Astrocyte (in vitro differentiated cells and primary cell): ENCODE measurements at regions not wholly inside any gene's neighbourhood (a gene's known extent, or its start where the extent isn't known, plus 50 kb on each side); places are given as distances from the start of the nearest gene placed in this dataset.

Experiments
- DNase-seq: peaks from one replicate; pipeline ENCODE4 v3.0.0-alpha.2; 2010; ENCODE audit warnings: low read depth
- FAIRE-seq: peaks from 2 replicates; lab custom pipeline; 2011; peaks lifted over from hg19 to GRCh38; lab: Jason Lieb, UNC
- H2AFZ ChIP-seq: 2 replicates; pipeline ENCODE4 v1.6.0; 2012; ENCODE audit warnings: low read depth, low read length, inconsistent platforms
- H3K27ac ChIP-seq: 2 replicates; pipeline ENCODE4 v1.5.1; 2011; ENCODE audit warnings: low read depth, low read length, inconsistent platforms
- H3K27me3 ChIP-seq: 2 replicates; pipeline ENCODE4 v1.6.0; 2011; ENCODE audit warnings: low read length, inconsistent platforms; ENCODE audit not compliant: insufficient read depth
- H3K36me3 ChIP-seq: 2 replicates; pipeline ENCODE4 v1.5.1; 2011; ENCODE audit warnings: low read length, inconsistent platforms; ENCODE audit not compliant: insufficient read depth
- H3K4me1 ChIP-seq: 2 replicates; pipeline ENCODE4 v1.5.1; 2011; ENCODE audit warnings: low read length, inconsistent platforms; ENCODE audit not compliant: insufficient read depth
- H3K4me2 ChIP-seq: 2 replicates; pipeline ENCODE4 v1.6.0; 2012; ENCODE audit warnings: low read length, inconsistent platforms
- H3K4me3 ChIP-seq: 2 replicates; pipeline ENCODE4 v1.5.1; 2011; ENCODE audit warnings: low read depth, mild to moderate bottlenecking, low read length, inconsistent platforms; ENCODE audit not compliant: insufficient read depth
- H3K79me2 ChIP-seq: 2 replicates; pipeline ENCODE4 v1.6.0; 2012; ENCODE audit warnings: mild to moderate bottlenecking, low read length, inconsistent platforms; ENCODE audit not compliant: insufficient read depth
- H3K9ac ChIP-seq: 2 replicates; pipeline ENCODE4 v1.6.0; 2012; ENCODE audit warnings: mild to moderate bottlenecking, low read length, inconsistent platforms
- H3K9me3 ChIP-seq: 2 replicates; pipeline ENCODE4 v1.5.1; 2012; ENCODE audit warnings: low read depth, mild to moderate bottlenecking, low read length, inconsistent platforms; ENCODE audit not compliant: insufficient read depth
- H4K20me1 ChIP-seq: 2 replicates; pipeline ENCODE4 v1.6.0; 2012; ENCODE audit warnings: low read length, inconsistent platforms; ENCODE audit not compliant: insufficient read depth
- H3K27ac Mint-ChIP-seq: one replicate; pipeline ENCODE4 v1.8.0; 2021; ENCODE audit warnings: mild to moderate bottlenecking, mixed read lengths; ENCODE audit not compliant: unreplicated experiment
- H3K27me3 Mint-ChIP-seq: one replicate; pipeline ENCODE4 v1.8.0; 2021; ENCODE audit warnings: low read depth, mixed read lengths; ENCODE audit not compliant: unreplicated experiment
- H3K36me3 Mint-ChIP-seq: one replicate; pipeline ENCODE4 v1.8.0; 2021; ENCODE audit warnings: low read depth, mixed read lengths; ENCODE audit not compliant: unreplicated experiment
- H3K4me1 Mint-ChIP-seq: one replicate; pipeline ENCODE4 v1.8.0; 2021; ENCODE audit warnings: low read depth, mixed read lengths; ENCODE audit not compliant: unreplicated experiment
- H3K4me3 Mint-ChIP-seq: one replicate; pipeline ENCODE4 v1.8.0; 2021; ENCODE audit warnings: mild to moderate bottlenecking, moderate library complexity, mixed read lengths; ENCODE audit not compliant: unreplicated experiment
- H3K9me3 Mint-ChIP-seq: one replicate; pipeline ENCODE4 v1.8.0; 2021; ENCODE audit warnings: mild to moderate bottlenecking, mixed read lengths; ENCODE audit not compliant: unreplicated experiment
- EZH2 ChIP-seq: IDR thresholded peaks from 2 replicates; pipeline ENCODE4 v1.6.1; 2012; ENCODE audit warnings: mild to moderate bottlenecking, low read length, inconsistent platforms; ENCODE audit not compliant: insufficient read depth
- TF ChIP-seq, protein P1 (sequence below): IDR thresholded peaks from 2 replicates; pipeline ENCODE4 v1.5.1; 2011; ENCODE audit warnings: low read depth, mild to moderate bottlenecking, inconsistent platforms, low read length, moderate library complexity; ENCODE audit not compliant: insufficient read depth

GRCh38 chr4:95638920-95639501 lies 90.2 kb upstream of the UNC5C start:
- no peaks in the 10 kb centered on the region for H4K20me1 ChIP-seq
- no peaks in the 10 kb centered on the region for H3K9me3 ChIP-seq
- Mint-ChIP-seq H3K9me3 (no peaks in the 10 kb centered on the region), H3K27ac (no peak overlapping the region), H3K36me3 (no peaks in the 10 kb centered on the region), H3K4me3 (no peak overlapping the region), H3K4me1 (no peaks in the 10 kb centered on the region), H3K27me3 (no peaks in the 10 kb centered on the region)
- H3K27me3 ChIP-seq, result no peaks in the 10 kb centered on the region
- no peaks in the 10 kb centered on the region for H3K4me1 ChIP-seq
- no peak overlapping the region for H3K27ac ChIP-seq
- H2AFZ ChIP-seq, result no peak overlapping the region
- DNase-seq, result no peak
- H3K4me2 ChIP-seq, result no peak overlapping the region
- no peaks in the 10 kb centered on the region for H3K36me3 ChIP-seq
- H3K9ac ChIP-seq, result no peak overlapping the region
- H3K79me2 ChIP-seq, result no peaks in the 10 kb centered on the region
- no peak for FAIRE-seq
- H3K4me3 ChIP-seq, result no peak overlapping the region
- TF ChIP-seq EZH2, result no peak
- TF ChIP-seq, protein P1, sequence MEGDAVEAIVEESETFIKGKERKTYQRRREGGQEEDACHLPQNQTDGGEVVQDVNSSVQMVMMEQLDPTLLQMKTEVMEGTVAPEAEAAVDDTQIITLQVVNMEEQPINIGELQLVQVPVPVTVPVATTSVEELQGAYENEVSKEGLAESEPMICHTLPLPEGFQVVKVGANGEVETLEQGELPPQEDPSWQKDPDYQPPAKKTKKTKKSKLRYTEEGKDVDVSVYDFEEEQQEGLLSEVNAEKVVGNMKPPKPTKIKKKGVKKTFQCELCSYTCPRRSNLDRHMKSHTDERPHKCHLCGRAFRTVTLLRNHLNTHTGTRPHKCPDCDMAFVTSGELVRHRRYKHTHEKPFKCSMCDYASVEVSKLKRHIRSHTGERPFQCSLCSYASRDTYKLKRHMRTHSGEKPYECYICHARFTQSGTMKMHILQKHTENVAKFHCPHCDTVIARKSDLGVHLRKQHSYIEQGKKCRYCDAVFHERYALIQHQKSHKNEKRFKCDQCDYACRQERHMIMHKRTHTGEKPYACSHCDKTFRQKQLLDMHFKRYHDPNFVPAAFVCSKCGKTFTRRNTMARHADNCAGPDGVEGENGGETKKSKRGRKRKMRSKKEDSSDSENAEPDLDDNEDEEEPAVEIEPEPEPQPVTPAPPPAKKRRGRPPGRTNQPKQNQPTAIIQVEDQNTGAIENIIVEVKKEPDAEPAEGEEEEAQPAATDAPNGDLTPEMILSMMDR, result no peak

GRCh38 chr4:95637043-95637600 lies 88.3 kb upstream of the UNC5C start:
- no peaks in the 10 kb centered on the region for H3K27me3 ChIP-seq

More at GRCh38 chr4:95637043-95637600, 88.3 kb upstream of the UNC5C start:
- Mint-ChIP-seq H3K27me3 (no peaks in the 10 kb centered on the region), H3K27ac (no peak overlapping the region), H3K9me3 (no peaks in the 10 kb centered on the region), H3K4me3 (no peak overlapping the region), H3K36me3 (no peaks in the 10 kb centered on the region), H3K4me1 (no peaks in the 10 kb centered on the region)
- no peaks in the 10 kb centered on the region for H4K20me1 ChIP-seq
- H3K79me2 ChIP-seq, result no peaks in the 10 kb centered on the region
- no peak overlapping the region for H3K27ac ChIP-seq
- DNase-seq (peak; percentile 3), FAIRE-seq (no peak)
- no peak overlapping the region for H3K9ac ChIP-seq
- no peak overlapping the region for H3K4me3 ChIP-seq
- no peaks in the 10 kb centered on the region for H3K9me3 ChIP-seq
- H3K36me3 ChIP-seq, result no peaks in the 10 kb centered on the region
- TF ChIP-seq, protein P1, result peak; percentile 46
- no peak for TF ChIP-seq EZH2
- no peak overlapping the region for H3K4me2 ChIP-seq
- no peaks in the 10 kb centered on the region for H3K4me1 ChIP-seq
- H2AFZ ChIP-seq, result no peak overlapping the region
